IMR-90 (cell line): ENCODE measurements at regions not wholly inside any gene's neighbourhood (a gene's known extent, or its start where the extent isn't known, plus 50 kb on each side); places are given as distances from the start of the nearest gene placed in this dataset.

Source experiments
- ATAC-seq: fragments of 200-7000 bp; cut with Tn5 transposase; 2 replicates; pipeline ENCODE4 v1.9.1; 2020; ENCODE audit warnings: low read depth, mild to moderate bottlenecking, moderate library complexity
- BruUV-seq: library from RNA; stranded (reverse); fragments of 400-500 nt; replicated peaks from 2 replicates; lab custom pipeline; 2021; lab: Mats Ljungman, UMichigan
- CTCF ChIA-PET: fragments of 300-600 bp; formaldehyde crosslinking; extraction: SDS; loops from one replicate; lab custom pipeline; 2021; ENCODE audit warnings: antibody characterized with exemption; lab: Yijun Ruan, JAX
- POLR2A ChIA-PET: fragments of 300-600 bp; sonication (Branson Sonifier 250); formaldehyde crosslinking; loops from one replicate; lab custom pipeline; 2022; ENCODE audit warnings: antibody characterized with exemption; ENCODE audit not compliant: unreplicated experiment; lab: Charles Lee
- DNase-seq: peaks from one replicate; pipeline ENCODE4 v3.0.0; 2013
- H2AFZ ChIP-seq: replicated peaks from 2 replicates; pipeline ENCODE3; 2013; ENCODE audit warnings: low read length, mild to moderate bottlenecking; ENCODE audit not compliant: poor library complexity
- H2AK5ac ChIP-seq: 2 replicates; pipeline ENCODE4 v1.6.1; 2013; ENCODE audit warnings: low read depth, low read length, inconsistent platforms
- H2AK9ac ChIP-seq: replicated peaks from 2 replicates; pipeline ENCODE3; 2013; ENCODE audit warnings: mild to moderate bottlenecking, low read depth, low read length, moderate library complexity; ENCODE audit not compliant: poor library complexity
- H2BK120ac ChIP-seq: 2 replicates; pipeline ENCODE4 v1.6.1; 2013; ENCODE audit warnings: low read depth, low read length, inconsistent platforms
- H2BK15ac ChIP-seq: 3 replicates; pipeline ENCODE4 v1.6.1; 2013; ENCODE audit warnings: low read depth, low read length, inconsistent platforms
- H2BK20ac ChIP-seq: 2 replicates; pipeline ENCODE4 v1.6.1; 2013; ENCODE audit warnings: low read depth, mild to moderate bottlenecking, inconsistent platforms, low read length, moderate library complexity
- H2BK5ac ChIP-seq: 2 replicates; pipeline ENCODE4 v1.6.1; 2013; ENCODE audit warnings: mild to moderate bottlenecking, low read depth, low read length, inconsistent platforms; ENCODE audit not compliant: poor library complexity, severe bottlenecking
- H3K14ac ChIP-seq: replicated peaks from 2 replicates; pipeline ENCODE4 v1.6.1; 2013; ENCODE audit warnings: low read depth, low read length, inconsistent platforms
- H3K18ac ChIP-seq: 2 replicates; pipeline ENCODE4 v1.6.1; 2013; ENCODE audit warnings: low read depth, low read length, control low read depth
- H3K23ac ChIP-seq: 2 replicates; pipeline ENCODE4 v1.6.1; 2013; ENCODE audit warnings: low read depth, low read length, inconsistent platforms
- H3K27ac ChIP-seq: 2 replicates; pipeline ENCODE4 v1.5.1; 2013; ENCODE audit warnings: mild to moderate bottlenecking, control low read depth, low read length; ENCODE audit not compliant: insufficient read depth
- H3K27me3 ChIP-seq: 2 replicates; pipeline ENCODE4 v1.6.1; 2013; ENCODE audit warnings: low read length; ENCODE audit not compliant: control insufficient read depth, insufficient read depth
- H3K36me3 ChIP-seq: 2 replicates; pipeline ENCODE4 v1.6.1; 2013; ENCODE audit warnings: low read length, mixed read lengths; ENCODE audit not compliant: control insufficient read depth, insufficient read depth
- H3K4ac ChIP-seq: 2 replicates; pipeline ENCODE4 v1.6.1; 2013; ENCODE audit warnings: low read depth, low read length, inconsistent platforms
- H3K4me1 ChIP-seq: 2 replicates; pipeline ENCODE4 v1.6.1; 2013; ENCODE audit warnings: low read length, mixed read lengths; ENCODE audit not compliant: control insufficient read depth, insufficient read depth
- H3K4me2 ChIP-seq: 2 replicates; pipeline ENCODE4 v1.6.1; 2013; ENCODE audit warnings: low read depth, mild to moderate bottlenecking, control low read depth, low read length, moderate library complexity
- H3K4me3 ChIP-seq: 2 replicates; pipeline ENCODE4 v1.5.1; 2013; ENCODE audit warnings: low read depth, mild to moderate bottlenecking, control low read depth, low read length, moderate library complexity; ENCODE audit not compliant: insufficient read depth
- H3K56ac ChIP-seq: 2 replicates; pipeline ENCODE4 v1.6.1; 2013; ENCODE audit warnings: low read length, inconsistent platforms; ENCODE audit not compliant: insufficient read depth; ENCODE audit errors: extremely low read depth
- H3K79me1 ChIP-seq, 2 experiments: 2 replicates each; pipeline ENCODE4 v1.6.1; 2013; ENCODE audit warnings: low read length in 2 of 2, inconsistent platforms in 1 of 2, low read depth in 1 of 2
- H3K9ac ChIP-seq: 2 replicates; pipeline ENCODE4 v1.6.1; 2013; ENCODE audit warnings: low read depth, low read length, control low read depth
- H3K9me1 ChIP-seq: 2 replicates; pipeline ENCODE4 v1.6.1; 2013; ENCODE audit warnings: low read length, inconsistent platforms; ENCODE audit not compliant: insufficient read depth
- H3K9me3 ChIP-seq: 2 replicates; pipeline ENCODE4 v1.6.1; 2013; ENCODE audit warnings: low read length; ENCODE audit not compliant: control insufficient read depth, insufficient read depth
- H4K20me1 ChIP-seq: 2 replicates; pipeline ENCODE4 v1.6.1; 2013; ENCODE audit warnings: low read length, inconsistent platforms; ENCODE audit not compliant: insufficient read depth
- H4K5ac ChIP-seq: 2 replicates; pipeline ENCODE4 v1.6.1; 2013; ENCODE audit warnings: mild to moderate bottlenecking, low read depth, low read length, control low read depth
- H4K8ac ChIP-seq, 2 experiments: 2 replicates each; pipeline ENCODE4 v1.6.1; 2013; ENCODE audit warnings: low read depth in 2 of 2, low read length in 2 of 2, control low read depth in 1 of 2, inconsistent platforms in 1 of 2
- H4K91ac ChIP-seq: 2 replicates; pipeline ENCODE4 v1.6.1; 2013; ENCODE audit warnings: low read depth, low read length, inconsistent platforms; ENCODE audit not compliant: insufficient read depth
- BHLHE40 ChIP-seq: fragments of 150-350 bp; IDR thresholded peaks from 2 replicates; pipeline ENCODE4 v1.6.1; 2016; ENCODE audit warnings: mild to moderate bottlenecking, low read depth, low read length
- ELK1 ChIP-seq: fragments of 150-350 bp; IDR thresholded peaks from 2 replicates; pipeline ENCODE4 v1.6.1; 2016; ENCODE audit warnings: low read depth, mild to moderate bottlenecking, low read length, moderate library complexity, borderline replicate concordance
- MXI1 ChIP-seq: IDR thresholded peaks from 2 replicates; pipeline ENCODE4 v1.6.1; 2012; ENCODE audit warnings: low read depth, mild to moderate bottlenecking, low read length, moderate library complexity, borderline replicate concordance
- NFE2L2 ChIP-seq: fragments of 150-350 bp; IDR thresholded peaks from 2 replicates; pipeline ENCODE4 v1.6.1; 2016; ENCODE audit warnings: low read depth, mild to moderate bottlenecking, low read length
- RAD21 ChIP-seq: IDR thresholded peaks from 2 replicates; pipeline ENCODE4 v1.6.1; 2012; ENCODE audit warnings: low read length, improper control_type of control experiment
- RCOR1 ChIP-seq: IDR thresholded peaks from 2 replicates; pipeline ENCODE4 v1.6.1; 2012; ENCODE audit warnings: mild to moderate bottlenecking, low read length, improper control_type of control experiment; ENCODE audit not compliant: insufficient replicate concordance
- SMC3 ChIP-seq: fragments of 150-350 bp; IDR thresholded peaks from 2 replicates; pipeline ENCODE4 v1.6.1; 2016; ENCODE audit warnings: low read depth, mild to moderate bottlenecking, antibody characterized with exemption, low read length, moderate library complexity
- USF2 ChIP-seq: fragments of 150-350 bp; IDR thresholded peaks from 2 replicates; pipeline ENCODE4 v1.6.1; 2017; ENCODE audit warnings: mild to moderate bottlenecking, antibody characterized with exemption, low read length, low read depth
- WGBS, 2 experiments: methylation state at CpG; one replicate each; pipeline versions ENCODE4 v1.1.5 to v1.1.7; 2013; ENCODE audit warnings: missing lambda C conversion rate in 2 of 2; ENCODE audit not compliant: insufficient read length in 1 of 2; ENCODE audit errors: extremely low coverage in 2 of 2; 5-methylcytosine and 5-hydroxymethylcytosine counted together
- dilution Hi-C: fragments of 300-500 bp; cut with HindIII; formaldehyde crosslinking; loops from one replicate; pipeline ENCODE4 v1.14.3; 2018; ENCODE audit warnings: low sequenced_read_pairs; ENCODE audit not compliant: unreplicated experiment
- in situ Hi-C: fragments of 300-500 bp; cut with MboI; formaldehyde crosslinking; loops from 3 replicates; pipeline ENCODE4 v1.14.3; 2019; ENCODE audit warnings: low sequenced_read_pairs, inconsistent platforms, mixed read lengths
- intact Hi-C: fragments of 100-400 bp; cut with micrococcal nuclease; formaldehyde crosslinking; loops from 2 replicates; pipeline ENCODE4 v1.10.0; 2022

- dilution Hi-C loops = no loop called here
- Histone ChIP-seq H4K5ac (no peak overlapping the region), H4K20me1 (no peaks in the 10 kb centered on the region), H4K91ac (no peak overlapping the region), H3K27me3 (no peaks in the 10 kb centered on the region), H3K9me3 (peaks cover 10% of the 10 kb centered on the region), H2AK9ac (no peak overlapping the region), H2AK5ac (no peak overlapping the region), H3K4me2 (no peak overlapping the region), H4K8ac (no peak overlapping the region), H2BK120ac (no peak overlapping the region), H3K4me3 (no peak overlapping the region), H3K14ac (no peak overlapping the region), H2BK20ac (no peak overlapping the region), H2BK15ac (no peak overlapping the region), H2BK5ac (no peak overlapping the region), H3K9me1 (no peaks in the 10 kb centered on the region), H3K4ac (no peak overlapping the region), H3K18ac (no peak overlapping the region), H3K4me1 (no peaks in the 10 kb centered on the region), H3K27ac (no peak overlapping the region), H2AFZ (no peak overlapping the region), H3K79me1 (no peaks in the 10 kb centered on the region), H3K56ac (no peak overlapping the region), H3K9ac (no peak overlapping the region), H3K36me3 (no peaks in the 10 kb centered on the region), H3K23ac (no peak overlapping the region)
- ATAC-seq (no peak), DNase-seq (no peak)
- no TSS peak for BruUV-seq
- TF ChIP-seq BHLHE40 (no peak), SMC3 (no peak), RAD21 (no peak), MXI1 (no peak), NFE2L2 (no peak), USF2 (no peak), RCOR1 (no peak), ELK1 (no peak)
- POLR2A ChIA-PET = no interaction called here
- CTCF ChIA-PET = no interaction called here
- WGBS, 2 experiments = no CpG with 5 or more reads among the region's 5 CpGs
- in situ Hi-C loops = no loop called here
- intact Hi-C loops = no loop called here
These were observed 252.3 kb downstream of the NEDD1 start for GRCh38 chr12:97159377-97159776.
